Kidney epithelial cell (primary cell): ENCODE measurements at regions not wholly inside any gene's neighbourhood (a gene's known extent, or its start where the extent isn't known, plus 50 kb on each side); places are given as distances from the start of the nearest gene placed in this dataset.

Experiments used
- DNase-seq: peaks from one replicate; pipeline ENCODE4 v3.0.0-alpha.2; 2010; ENCODE audit warnings: low read depth
- H3K27me3 ChIP-seq: 2 replicates; pipeline ENCODE4 v1.6.0; 2011; ENCODE audit warnings: low read length; ENCODE audit not compliant: control insufficient read depth, insufficient read depth
- H3K36me3 ChIP-seq: 2 replicates; pipeline ENCODE4 v1.5.1; 2011; ENCODE audit warnings: low read length; ENCODE audit not compliant: control insufficient read depth, insufficient read depth
- H3K4me3 ChIP-seq: 2 replicates; pipeline ENCODE4 v1.5.1; 2011; ENCODE audit warnings: low read depth, mild to moderate bottlenecking, control low read depth, low read length
- CTCF ChIP-seq: IDR thresholded peaks from 2 replicates; pipeline ENCODE4 v1.5.1; 2011; ENCODE audit warnings: mild to moderate bottlenecking, moderate library complexity, low read length, control low read depth, inconsistent platforms; ENCODE audit not compliant: insufficient read depth, poor library complexity, severe bottlenecking

- DNase-seq, result no peak
- Histone ChIP-seq H3K36me3 (no peaks in the 10 kb centered on the region), H3K4me3 (no peak overlapping the region), H3K27me3 (no peaks in the 10 kb centered on the region)
- no peak for TF ChIP-seq CTCF
These were observed 136.4 kb downstream of the FSCB start for GRCh38 chr14:44370727-44371126.

- H3K36me3 ChIP-seq, result no peaks in the 10 kb centered on the region
- DNase-seq, result no peak
- no peaks in the 10 kb centered on the region for H3K27me3 ChIP-seq
- no peak overlapping the region for H3K4me3 ChIP-seq
- TF ChIP-seq CTCF, result peak; percentile 6
These were observed 137.5 kb downstream of the FSCB start for GRCh38 chr14:44369401-44370123.

- Histone ChIP-seq H3K4me3 (no peak overlapping the region), H3K36me3 (no peaks in the 10 kb centered on the region), H3K27me3 (no peaks in the 10 kb centered on the region)
- DNase-seq, result no peak
- TF ChIP-seq CTCF, result no peak
These were observed 146.0 kb downstream of the FSCB start for GRCh38 chr14:44361083-44361482.

GRCh38 chr14:44353805-44354204 is 153.3 kb downstream of the FSCB start:
- no peak overlapping the region for H3K4me3 ChIP-seq
- TF ChIP-seq CTCF, result no peak
- DNase-seq, result no peak
- no peaks in the 10 kb centered on the region for H3K27me3 ChIP-seq
- no peaks in the 10 kb centered on the region for H3K36me3 ChIP-seq

- no peak for TF ChIP-seq CTCF
- no peaks in the 10 kb centered on the region for H3K36me3 ChIP-seq
- H3K4me3 ChIP-seq, result no peak overlapping the region
- no peak for DNase-seq
- H3K27me3 ChIP-seq, result no peaks in the 10 kb centered on the region
These were observed 154.9 kb downstream of the FSCB start for GRCh38 chr14:44352201-44352600.

- no peak for DNase-seq
- Histone ChIP-seq H3K36me3 (no peaks in the 10 kb centered on the region), H3K4me3 (no peak overlapping the region), H3K27me3 (no peaks in the 10 kb centered on the region)
- no peak for TF ChIP-seq CTCF
These were observed 159.8 kb downstream of the FSCB start for GRCh38 chr14:44347316-44347715.
